ENCODE measurements at regions not wholly inside any gene's neighbourhood (a gene's known extent, or its start where the extent isn't known, plus 50 kb on each side); places are given as distances from the start of the nearest gene placed in this dataset.

DNA sequence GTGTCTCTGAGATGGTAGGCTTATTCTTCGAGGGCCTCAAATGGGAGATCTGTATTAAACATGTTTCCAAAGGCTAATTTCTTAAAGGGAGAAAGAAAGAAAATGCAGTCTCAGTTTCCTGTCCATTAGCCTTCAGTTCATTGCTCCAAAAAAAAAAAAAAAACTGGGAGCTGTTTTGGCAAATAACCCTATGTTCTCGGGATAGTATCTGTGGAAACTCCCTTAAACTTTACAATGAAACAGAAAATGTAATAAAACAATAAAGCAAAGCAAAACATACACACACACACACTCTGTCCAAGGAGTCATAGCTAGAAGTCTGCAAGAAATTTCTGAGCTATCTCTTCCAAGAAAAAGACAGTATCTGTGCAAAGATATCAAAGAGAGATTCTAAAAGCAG, 172.5 kb upstream of the CELF2 start:
- H3K36me3 ChIP-seq (replicated peaks; ENCODE audit: control insufficient read depth, insufficient read depth, low read length): no peaks in the 10 kb centered on the region
- no peak for DNase-seq
- H3K4me3 ChIP-seq (ENCODE audit: insufficient read depth, low read depth, low read length): no peak overlapping the region
- H3K27me3 ChIP-seq (ENCODE audit: control insufficient read depth, insufficient read depth, low read length): no peaks in the 10 kb centered on the region

GRCh38 chr10:10845826-10846503, 171.7 kb upstream of the CELF2 start:
- H3K36me3 ChIP-seq (replicated peaks; ENCODE audit: control insufficient read depth, insufficient read depth, low read length): no peaks in the 10 kb centered on the region
- DNase-seq: no peak
- no peaks in the 10 kb centered on the region for H3K27me3 ChIP-seq (ENCODE audit: control insufficient read depth, insufficient read depth, low read length)
- H3K4me3 ChIP-seq (ENCODE audit: insufficient read depth, low read depth, low read length): no peak overlapping the region

- Histone ChIP-seq H3K4me3 (ENCODE audit: insufficient read depth, low read depth, low read length) (no peak overlapping the region), H3K27me3 (ENCODE audit: control insufficient read depth, insufficient read depth, low read length) (no peaks in the 10 kb centered on the region), H3K36me3 (replicated peaks; ENCODE audit: control insufficient read depth, insufficient read depth, low read length) (no peaks in the 10 kb centered on the region)
- DNase-seq: no peak
These were observed 171.2 kb upstream of the CELF2 start for GRCh38 chr10:10846504-10846900.

- Histone ChIP-seq H3K36me3 (replicated peaks; ENCODE audit: control insufficient read depth, insufficient read depth, low read length) (no peaks in the 10 kb centered on the region), H3K27me3 (ENCODE audit: control insufficient read depth, insufficient read depth, low read length) (no peaks in the 10 kb centered on the region), H3K4me3 (ENCODE audit: insufficient read depth, low read depth, low read length) (no peak overlapping the region)
- DNase-seq: no peak
These were observed 170.3 kb upstream of the CELF2 start for GRCh38 chr10:10847387-10847786.

DNA sequence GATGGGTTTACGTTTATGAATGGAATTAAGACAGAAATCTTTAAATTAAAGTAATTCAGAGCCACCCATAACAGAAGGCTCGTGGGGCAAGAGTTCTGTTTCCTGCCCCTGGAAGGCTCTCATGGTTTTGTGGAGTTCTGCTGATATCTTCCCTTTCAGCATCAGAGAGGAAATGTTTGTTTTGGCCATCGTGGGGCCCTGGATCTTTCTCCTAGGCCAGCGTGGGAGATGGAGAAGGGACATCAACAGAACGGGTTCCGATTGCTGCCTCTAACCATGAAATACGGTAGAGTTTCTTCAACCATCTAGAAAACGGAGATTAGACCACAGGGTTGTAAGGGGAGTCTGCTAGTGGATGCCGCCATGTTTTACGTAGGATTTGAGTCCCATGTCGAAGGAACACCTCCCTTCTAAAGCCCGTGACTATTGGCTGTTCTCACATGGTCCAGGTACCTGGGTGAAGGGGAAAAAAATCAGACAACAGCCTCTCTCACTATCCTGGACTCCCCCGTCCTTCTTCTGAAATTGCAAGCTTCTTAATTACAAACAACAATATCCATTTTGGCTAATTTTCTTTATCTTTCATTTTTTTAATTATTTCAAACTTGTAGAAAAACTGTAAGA, 169.1 kb upstream of the CELF2 start:
- H3K27me3 ChIP-seq (ENCODE audit: control insufficient read depth, insufficient read depth, low read length): no peaks in the 10 kb centered on the region

GRCh38 chr10:10849306-10849705, 168.4 kb upstream of the CELF2 start:
- H3K27me3 ChIP-seq (ENCODE audit: control insufficient read depth, insufficient read depth, low read length): no peaks in the 10 kb centered on the region
- no peaks in the 10 kb centered on the region for H3K36me3 ChIP-seq (replicated peaks; ENCODE audit: control insufficient read depth, insufficient read depth, low read length)
- H3K4me3 ChIP-seq (ENCODE audit: insufficient read depth, low read depth, low read length): no peak overlapping the region
- DNase-seq: no peak

More for the DNA sequence above, 169.1 kb upstream of the CELF2 start:
- Histone ChIP-seq H3K4me3 (ENCODE audit: insufficient read depth, low read depth, low read length) (no peak overlapping the region), H3K36me3 (replicated peaks; ENCODE audit: control insufficient read depth, insufficient read depth, low read length) (no peaks in the 10 kb centered on the region)
- DNase-seq: no peak

DNA sequence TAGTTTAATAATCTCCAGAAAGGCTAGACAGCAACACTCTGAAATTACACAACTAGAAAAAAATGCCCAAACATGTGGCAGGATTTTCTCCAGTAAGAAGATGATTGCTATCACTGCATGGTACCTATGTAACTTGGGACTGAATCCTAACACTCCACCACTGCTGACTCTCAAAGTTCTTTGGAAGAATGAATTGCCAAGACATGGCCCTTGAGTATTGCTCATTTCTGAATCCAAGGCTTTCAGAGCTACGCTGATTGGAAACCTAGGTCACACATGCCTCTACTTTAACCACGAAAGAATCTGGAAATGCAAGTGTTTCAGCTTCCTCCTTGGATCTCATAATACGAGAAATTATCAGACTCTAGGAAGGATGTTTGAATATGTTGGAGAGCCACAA, 167.5 kb upstream of the CELF2 start:
- Histone ChIP-seq H3K4me3 (ENCODE audit: insufficient read depth, low read depth, low read length) (no peak overlapping the region), H3K27me3 (ENCODE audit: control insufficient read depth, insufficient read depth, low read length) (no peaks in the 10 kb centered on the region), H3K36me3 (replicated peaks; ENCODE audit: control insufficient read depth, insufficient read depth, low read length) (no peaks in the 10 kb centered on the region)
- no peak for DNase-seq

GRCh38 chr10:10852464-10852863, 165.2 kb upstream of the CELF2 start:
- DNase-seq: no peak
- H3K4me3 ChIP-seq (ENCODE audit: insufficient read depth, low read depth, low read length): no peak overlapping the region
- H3K27me3 ChIP-seq (ENCODE audit: control insufficient read depth, insufficient read depth, low read length): no peaks in the 10 kb centered on the region
- no peaks in the 10 kb centered on the region for H3K36me3 ChIP-seq (replicated peaks; ENCODE audit: control insufficient read depth, insufficient read depth, low read length)

- Histone ChIP-seq H3K36me3 (replicated peaks; ENCODE audit: control insufficient read depth, insufficient read depth, low read length) (no peaks in the 10 kb centered on the region), H3K4me3 (ENCODE audit: insufficient read depth, low read depth, low read length) (no peak overlapping the region), H3K27me3 (ENCODE audit: control insufficient read depth, insufficient read depth, low read length) (no peaks in the 10 kb centered on the region)
- no peak for DNase-seq
These were observed 163.7 kb upstream of the CELF2 start for GRCh38 chr10:10853954-10854353.

DNA sequence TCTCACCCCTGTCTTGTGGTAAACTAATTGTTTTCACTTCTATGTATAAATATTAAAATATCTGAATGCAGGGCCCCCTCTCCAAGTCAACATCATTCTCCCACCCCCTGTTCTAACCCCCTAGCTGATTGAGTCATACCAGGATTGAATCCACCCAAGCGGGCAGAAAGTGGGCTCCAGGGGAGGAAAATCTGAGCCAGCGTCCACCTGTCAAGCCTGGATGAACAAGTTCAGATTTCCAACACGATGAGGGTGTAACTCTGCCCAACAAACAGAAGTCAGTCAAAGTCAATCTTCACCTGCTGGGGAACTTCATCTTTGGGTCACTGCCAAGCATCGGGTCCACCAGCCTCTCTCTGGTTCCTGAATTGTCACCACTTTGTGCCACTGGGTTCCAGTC, 162.9 kb upstream of the CELF2 start:
- Histone ChIP-seq H3K36me3 (replicated peaks; ENCODE audit: control insufficient read depth, insufficient read depth, low read length) (no peaks in the 10 kb centered on the region), H3K27me3 (ENCODE audit: control insufficient read depth, insufficient read depth, low read length) (no peaks in the 10 kb centered on the region), H3K4me3 (ENCODE audit: insufficient read depth, low read depth, low read length) (no peak overlapping the region)
- no peak for DNase-seq

GRCh38 chr10:10855151-10855581, 162.5 kb upstream of the CELF2 start:
- Histone ChIP-seq H3K27me3 (ENCODE audit: control insufficient read depth, insufficient read depth, low read length) (no peaks in the 10 kb centered on the region), H3K4me3 (ENCODE audit: insufficient read depth, low read depth, low read length) (no peak overlapping the region), H3K36me3 (replicated peaks; ENCODE audit: control insufficient read depth, insufficient read depth, low read length) (no peaks in the 10 kb centered on the region)
- DNase-seq: no peak

GRCh38 chr10:10860455-10860976, 157.2 kb upstream of the CELF2 start:
- Histone ChIP-seq H3K27me3 (ENCODE audit: control insufficient read depth, insufficient read depth, low read length) (no peaks in the 10 kb centered on the region), H3K36me3 (replicated peaks; ENCODE audit: control insufficient read depth, insufficient read depth, low read length) (no peaks in the 10 kb centered on the region), H3K4me3 (ENCODE audit: insufficient read depth, low read depth, low read length) (no peak overlapping the region)
- DNase-seq: no peak

- no peak overlapping the region for H3K4me3 ChIP-seq (ENCODE audit: insufficient read depth, low read depth, low read length)
- no peak for DNase-seq
These were observed 152.4 kb upstream of the CELF2 start for GRCh38 chr10:10865303-10865702.

GRCh38 chr10:10865913-10866312, 151.8 kb upstream of the CELF2 start:
- Histone ChIP-seq H3K36me3 (replicated peaks; ENCODE audit: control insufficient read depth, insufficient read depth, low read length) (no peaks in the 10 kb centered on the region), H3K4me3 (ENCODE audit: insufficient read depth, low read depth, low read length) (no peak overlapping the region), H3K27me3 (ENCODE audit: control insufficient read depth, insufficient read depth, low read length) (no peaks in the 10 kb centered on the region)
- no peak for DNase-seq

More at GRCh38 chr10:10865303-10865702, 152.4 kb upstream of the CELF2 start:
- Histone ChIP-seq H3K36me3 (replicated peaks; ENCODE audit: control insufficient read depth, insufficient read depth, low read length) (no peaks in the 10 kb centered on the region), H3K27me3 (ENCODE audit: control insufficient read depth, insufficient read depth, low read length) (no peaks in the 10 kb centered on the region)

DNA sequence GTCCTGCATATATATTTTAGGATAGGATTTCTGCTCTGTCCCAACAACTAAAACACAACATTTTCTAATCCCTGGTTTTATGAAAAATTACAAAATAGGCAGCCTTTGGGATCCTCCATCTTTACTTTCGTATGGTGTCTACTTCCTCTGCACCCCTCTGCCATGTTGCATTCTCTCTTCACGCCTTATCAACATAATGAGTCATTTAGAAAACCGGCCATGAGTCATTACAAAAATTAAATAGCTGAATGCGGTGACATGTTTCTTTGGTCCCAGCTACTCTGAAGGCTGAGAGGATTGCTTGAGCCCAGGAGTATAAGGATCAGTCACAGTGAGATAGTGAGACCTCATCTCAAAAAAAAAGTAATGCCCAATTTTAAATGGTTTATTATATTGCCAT, 148.1 kb upstream of the CELF2 start:
- Histone ChIP-seq H3K36me3 (replicated peaks; ENCODE audit: control insufficient read depth, insufficient read depth, low read length) (no peaks in the 10 kb centered on the region), H3K4me3 (ENCODE audit: insufficient read depth, low read depth, low read length) (no peak overlapping the region), H3K27me3 (ENCODE audit: control insufficient read depth, insufficient read depth, low read length) (no peaks in the 10 kb centered on the region)
- no peak for DNase-seq
